H54 (cell line): ENCODE measurements at regions not wholly inside any gene's neighbourhood (a gene's known extent, or its start where the extent isn't known, plus 50 kb on each side); places are given as distances from the start of the nearest gene placed in this dataset.
"Not testable (repeated sequence)": the region's sequence is repeated elsewhere in the genome, so short reads cannot be mapped to it uniquely, and the experiment has no call there.

Experiments used
- DNase-seq: peaks from one replicate; pipeline ENCODE4 v3.0.0; 2011; ENCODE audit warnings: low spot score, mixed read lengths; ENCODE audit not compliant: insufficient read length
- FAIRE-seq: peaks from 3 replicates; lab custom pipeline; 2011; peaks lifted over from hg19 to GRCh38; lab: Jason Lieb, UNC
- POLR2A ChIP-seq: IDR thresholded peaks from 2 replicates; pipeline ENCODE4 v1.6.1; 2011; ENCODE audit warnings: low read depth, mild to moderate bottlenecking, low read length

GRCh38 chr5:92944903-92945604 lies 636.0 kb downstream of the NR2F1-AS1 start:
- DNase-seq: no peak
- FAIRE-seq: peak; percentile 36
- no peak for TF ChIP-seq POLR2A

- no peak for TF ChIP-seq POLR2A
- DNase-seq (no peak), FAIRE-seq (no peak)
These were observed 636.7 kb downstream of the NR2F1-AS1 start for GRCh38 chr5:92944337-92944736.

- no peak for DNase-seq
- no peak for TF ChIP-seq POLR2A
These were observed 638.3 kb downstream of the NR2F1-AS1 start for GRCh38 chr5:92942762-92943161.

GRCh38 chr5:92941806-92942205 lies 639.2 kb downstream of the NR2F1-AS1 start:
- FAIRE-seq (no peak), DNase-seq (no peak)
- TF ChIP-seq POLR2A: no peak

More at GRCh38 chr5:92942762-92943161, 638.3 kb downstream of the NR2F1-AS1 start:
- no peak for FAIRE-seq

GRCh38 chr5:92939428-92939827 lies 641.6 kb downstream of the NR2F1-AS1 start:
- FAIRE-seq: no peak

GRCh38 chr5:92937396-92937795 lies 643.6 kb downstream of the NR2F1-AS1 start:
- not testable (repeated sequence) for FAIRE-seq, DNase-seq

More at GRCh38 chr5:92939428-92939827, 641.6 kb downstream of the NR2F1-AS1 start:
- TF ChIP-seq POLR2A: no peak
- no peak for DNase-seq

GRCh38 chr5:92930057-92930456 lies 651.0 kb downstream of the NR2F1-AS1 start:
- no peak for TF ChIP-seq POLR2A
- FAIRE-seq (no peak), DNase-seq (no peak)

- DNase-seq: no peak
- TF ChIP-seq POLR2A: no peak
- FAIRE-seq: no peak
These were observed 653.7 kb downstream of the NR2F1-AS1 start for GRCh38 chr5:92927291-92927778.

GRCh38 chr5:92923885-92924284 lies 657.1 kb downstream of the NR2F1-AS1 start:
- no peak for DNase-seq
- no peak for TF ChIP-seq POLR2A
- no peak for FAIRE-seq

- peak; percentile 57 for FAIRE-seq
These were observed 658.6 kb downstream of the NR2F1-AS1 start for GRCh38 chr5:92922231-92922967.

GRCh38 chr5:92917044-92917443 lies 664.0 kb downstream of the NR2F1-AS1 start:
- FAIRE-seq: no peak
- no peak for TF ChIP-seq POLR2A
- no peak for DNase-seq

More at GRCh38 chr5:92922231-92922967, 658.6 kb downstream of the NR2F1-AS1 start:
- TF ChIP-seq POLR2A: no peak
- no peak for DNase-seq

GRCh38 chr5:92916036-92916435 lies 665.0 kb downstream of the NR2F1-AS1 start:
- FAIRE-seq (no peak), DNase-seq (no peak)
- no peak for TF ChIP-seq POLR2A

- DNase-seq (no peak), FAIRE-seq (no peak)
- no peak for TF ChIP-seq POLR2A
These were observed 668.7 kb downstream of the NR2F1-AS1 start for GRCh38 chr5:92912283-92912682.

- TF ChIP-seq POLR2A: no peak
- DNase-seq: no peak
- FAIRE-seq: no peak
These were observed 669.2 kb downstream of the NR2F1-AS1 start for GRCh38 chr5:92911851-92912250.

GRCh38 chr5:92911293-92911692 lies 669.7 kb downstream of the NR2F1-AS1 start:
- DNase-seq (no peak), FAIRE-seq (no peak)
- TF ChIP-seq POLR2A: no peak
